ENCODE measurements at regions not wholly inside any gene's neighbourhood (a gene's known extent, or its start where the extent isn't known, plus 50 kb on each side); places are given as distances from the start of the nearest gene placed in this dataset.
"Not testable (repeated sequence)": the region's sequence is repeated elsewhere in the genome, so short reads cannot be mapped to it uniquely, and the experiment has no call there.

- ATAC-seq (ENCODE audit: insufficient read depth, low FRiP score), result no peak
- no peak for DNase-seq
- H3K36me3 ChIP-seq (ENCODE audit: control insufficient read depth in 4 of 4, insufficient read depth in 4 of 4, low read length in 4 of 4), result no peaks in the 10 kb centered on the region
- H3K9ac ChIP-seq (ENCODE audit: insufficient read depth in 1 of 2, low read length in 2 of 2), result no peak overlapping the region
- no peaks in the 10 kb centered on the region for H3K4me1 ChIP-seq (ENCODE audit: control insufficient read depth in 5 of 5, insufficient read depth in 5 of 5, low read length in 5 of 5)
- H3K9me3 ChIP-seq (ENCODE audit: control insufficient read depth in 4 of 4, insufficient read depth in 3 of 4, low read length in 3 of 4), result peaks cover 0 to 3% (median 0%) of the 10 kb centered on the region in 4 donors
- no peak overlapping the region for H3K27ac ChIP-seq (ENCODE audit: low read depth in 1 of 2, low read length in 1 of 2)
- no peak for TF ChIP-seq CTCF (IDR thresholded peaks at IDR 0.05; ENCODE audit: control extremely low read depth, extremely low read depth)
- no peaks in the 10 kb centered on the region for H3K27me3 ChIP-seq (ENCODE audit: control insufficient read depth in 3 of 3, insufficient read depth in 3 of 3, low read length in 2 of 3)
- WGBS, 2 donors, result 88% methylated on average over 3 of the region's 3 CpGs
- no peak overlapping the region for H3K4me3 ChIP-seq
Observed at GRCh38 chr4:153099391-153100140, 104.7 kb upstream of the TRIM2 start.

- not testable (repeated sequence) for DNase-seq; ATAC-seq (ENCODE audit: insufficient read depth, low FRiP score)
- WGBS, 2 donors, result 89 to 95% methylated on average over 2 of the region's 2 CpGs
Observed at GRCh38 chr4:153106736-153107135, 97.5 kb upstream of the TRIM2 start.

GRCh38 chr4:153107246-153107645, 97.0 kb upstream of the TRIM2 start:
- DNase-seq, result no peak
- H3K4me1 ChIP-seq (ENCODE audit: control insufficient read depth in 5 of 5, insufficient read depth in 5 of 5, low read length in 5 of 5), result no peaks in the 10 kb centered on the region
- H3K4me3 ChIP-seq, result no peak overlapping the region
- no peak overlapping the region for H3K9ac ChIP-seq (ENCODE audit: insufficient read depth in 1 of 2, low read length in 2 of 2)
- no peaks in the 10 kb centered on the region for H3K9me3 ChIP-seq (ENCODE audit: control insufficient read depth in 4 of 4, insufficient read depth in 3 of 4, low read length in 3 of 4)
- TF ChIP-seq CTCF (IDR thresholded peaks at IDR 0.05; ENCODE audit: control extremely low read depth, extremely low read depth), result no peak
- no peaks in the 10 kb centered on the region for H3K36me3 ChIP-seq (ENCODE audit: control insufficient read depth in 4 of 4, insufficient read depth in 4 of 4, low read length in 4 of 4)
- no peak overlapping the region for H3K27ac ChIP-seq (ENCODE audit: low read depth in 1 of 2, low read length in 1 of 2)
- 92% methylated on average over 8 of the region's 8 CpGs for WGBS, 2 donors
- no peak for ATAC-seq (ENCODE audit: insufficient read depth, low FRiP score)
- no peaks in the 10 kb centered on the region for H3K27me3 ChIP-seq (ENCODE audit: control insufficient read depth in 3 of 3, insufficient read depth in 3 of 3, low read length in 2 of 3)

More at GRCh38 chr4:153106736-153107135, 97.5 kb upstream of the TRIM2 start:
- H3K9me3 ChIP-seq (ENCODE audit: control insufficient read depth in 4 of 4, insufficient read depth in 3 of 4, low read length in 3 of 4); H3K4me3 ChIP-seq; H3K4me1 ChIP-seq (ENCODE audit: control insufficient read depth in 5 of 5, insufficient read depth in 5 of 5, low read length in 5 of 5); H3K9ac ChIP-seq (ENCODE audit: insufficient read depth in 1 of 2, low read length in 2 of 2); H3K36me3 ChIP-seq (ENCODE audit: control insufficient read depth in 4 of 4, insufficient read depth in 4 of 4, low read length in 4 of 4); H3K27me3 ChIP-seq (ENCODE audit: control insufficient read depth in 3 of 3, insufficient read depth in 3 of 3, low read length in 2 of 3); H3K27ac ChIP-seq (ENCODE audit: low read depth in 1 of 2, low read length in 1 of 2): not testable (repeated sequence)

- no peak for ATAC-seq (ENCODE audit: insufficient read depth, low FRiP score)
- H3K9ac ChIP-seq (ENCODE audit: insufficient read depth in 1 of 2, low read length in 2 of 2), result no peak overlapping the region
- H3K9me3 ChIP-seq (ENCODE audit: control insufficient read depth in 4 of 4, insufficient read depth in 3 of 4, low read length in 3 of 4), result no peaks in the 10 kb centered on the region
- H3K27me3 ChIP-seq (ENCODE audit: control insufficient read depth in 3 of 3, insufficient read depth in 3 of 3, low read length in 2 of 3), result no peaks in the 10 kb centered on the region
- H3K4me3 ChIP-seq, result no peak overlapping the region
- H3K4me1 ChIP-seq (ENCODE audit: control insufficient read depth in 5 of 5, insufficient read depth in 5 of 5, low read length in 5 of 5), result peaks cover 0 to 4% (median 0%) of the 10 kb centered on the region in 5 donors
- no peak overlapping the region for H3K27ac ChIP-seq (ENCODE audit: low read depth in 1 of 2, low read length in 1 of 2)
- H3K36me3 ChIP-seq (ENCODE audit: control insufficient read depth in 4 of 4, insufficient read depth in 4 of 4, low read length in 4 of 4), result no peaks in the 10 kb centered on the region
- 98 to 99% methylated on average over 3 of the region's 3 CpGs for WGBS, 2 donors
- no peak for TF ChIP-seq CTCF (IDR thresholded peaks at IDR 0.05; ENCODE audit: control extremely low read depth, extremely low read depth)
- no peak for DNase-seq
Observed at GRCh38 chr4:153109296-153109849, 94.9 kb upstream of the TRIM2 start.
